Lung (tissue), 11 donors: ENCODE measurements at regions not wholly inside any gene's neighbourhood (a gene's known extent, or its start where the extent isn't known, plus 50 kb on each side); places are given as distances from the start of the nearest gene placed in this dataset.

Experiments used
- ATAC-seq: fragments of 200-7000 bp; cut with Tn5 transposase; one replicate; pipeline ENCODE4 v1.9.1; 2020; ENCODE audit warnings: moderate number of reproducible peaks; ENCODE audit not compliant: insufficient read depth, low FRiP score
- DNase-seq, 3 donors: peaks; one replicate each; pipeline ENCODE4 v3.0.0-alpha.2; 2013 to 2017
- H3K27ac ChIP-seq, 2 donors: one replicate each; pipeline ENCODE4 v1.5.1; 2013; ENCODE audit warnings: mild to moderate bottlenecking in 2 of 2, moderate library complexity in 2 of 2, control low read depth in 1 of 2, inconsistent platforms in 1 of 2, low read depth in 1 of 2, low read length in 1 of 2
- H3K27me3 ChIP-seq, 3 donors: one replicate each; pipeline ENCODE4 v1.5.1; 2013; ENCODE audit warnings: low read length in 2 of 3; ENCODE audit not compliant: control insufficient read depth in 3 of 3, insufficient read depth in 3 of 3
- H3K36me3 ChIP-seq, 4 donors: one replicate each; pipeline ENCODE4 v1.5.1; 2013; ENCODE audit warnings: low read length in 4 of 4, mild to moderate bottlenecking in 1 of 4, moderate library complexity in 1 of 4; ENCODE audit not compliant: control insufficient read depth in 4 of 4, insufficient read depth in 4 of 4
- H3K4me1 ChIP-seq, 5 donors: one replicate each; pipeline ENCODE4 v1.5.1; 2013; ENCODE audit warnings: low read length in 5 of 5, mild to moderate bottlenecking in 2 of 5, moderate library complexity in 1 of 5; ENCODE audit not compliant: control insufficient read depth in 5 of 5, insufficient read depth in 5 of 5
- H3K4me3 ChIP-seq: one replicate; pipeline ENCODE4 v1.5.1; 2013; ENCODE audit warnings: mild to moderate bottlenecking, control low read depth, moderate library complexity
- H3K9ac ChIP-seq, 2 donors: one replicate each; pipeline ENCODE4 v1.5.1; 2013; ENCODE audit warnings: low read length in 2 of 2, control low read depth in 1 of 2; ENCODE audit not compliant: insufficient read depth in 1 of 2
- H3K9me3 ChIP-seq, 4 donors: one replicate each; pipeline ENCODE4 v1.5.1; 2013; ENCODE audit warnings: low read length in 3 of 4, mild to moderate bottlenecking in 1 of 4, moderate library complexity in 1 of 4; ENCODE audit not compliant: control insufficient read depth in 4 of 4, insufficient read depth in 3 of 4
- WGBS, 2 donors: extraction: QIAGEN DNeasy Blood & Tissue Kit; methylation state at CpG; one replicate each; pipeline ENCODE4 v1.1.7; 2013; 5-methylcytosine and 5-hydroxymethylcytosine counted together
- TF ChIP-seq, protein P1 (sequence below): IDR thresholded peaks from 2 replicates; pipeline ENCODE4 v1.5.1; 2012; ENCODE audit warnings: mild to moderate bottlenecking; ENCODE audit errors: control extremely low read depth, extremely low read depth
- donor health status: control.
- donor health status: control.
- donor health status: Bipolar disorder and iron deficiency.
- donor health status: healthy.
- donor health status: DM: yes; HTN: yes; CAD: no.

GRCh38 chr4:156643826-156644225, 327.8 kb downstream of the PDGFC start:
- Histone ChIP-seq H3K27me3 (no peaks in the 10 kb centered on the region), H3K36me3 (no peaks in the 10 kb centered on the region), H3K9ac (no peak overlapping the region), H3K9me3 (no peaks in the 10 kb centered on the region), H3K4me3 (no peak overlapping the region), H3K4me1 (no peaks in the 10 kb centered on the region), H3K27ac (no peak overlapping the region)
- DNase-seq (no peak), ATAC-seq (no peak)
- TF ChIP-seq, protein P1, sequence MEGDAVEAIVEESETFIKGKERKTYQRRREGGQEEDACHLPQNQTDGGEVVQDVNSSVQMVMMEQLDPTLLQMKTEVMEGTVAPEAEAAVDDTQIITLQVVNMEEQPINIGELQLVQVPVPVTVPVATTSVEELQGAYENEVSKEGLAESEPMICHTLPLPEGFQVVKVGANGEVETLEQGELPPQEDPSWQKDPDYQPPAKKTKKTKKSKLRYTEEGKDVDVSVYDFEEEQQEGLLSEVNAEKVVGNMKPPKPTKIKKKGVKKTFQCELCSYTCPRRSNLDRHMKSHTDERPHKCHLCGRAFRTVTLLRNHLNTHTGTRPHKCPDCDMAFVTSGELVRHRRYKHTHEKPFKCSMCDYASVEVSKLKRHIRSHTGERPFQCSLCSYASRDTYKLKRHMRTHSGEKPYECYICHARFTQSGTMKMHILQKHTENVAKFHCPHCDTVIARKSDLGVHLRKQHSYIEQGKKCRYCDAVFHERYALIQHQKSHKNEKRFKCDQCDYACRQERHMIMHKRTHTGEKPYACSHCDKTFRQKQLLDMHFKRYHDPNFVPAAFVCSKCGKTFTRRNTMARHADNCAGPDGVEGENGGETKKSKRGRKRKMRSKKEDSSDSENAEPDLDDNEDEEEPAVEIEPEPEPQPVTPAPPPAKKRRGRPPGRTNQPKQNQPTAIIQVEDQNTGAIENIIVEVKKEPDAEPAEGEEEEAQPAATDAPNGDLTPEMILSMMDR, result no peak

DNA sequence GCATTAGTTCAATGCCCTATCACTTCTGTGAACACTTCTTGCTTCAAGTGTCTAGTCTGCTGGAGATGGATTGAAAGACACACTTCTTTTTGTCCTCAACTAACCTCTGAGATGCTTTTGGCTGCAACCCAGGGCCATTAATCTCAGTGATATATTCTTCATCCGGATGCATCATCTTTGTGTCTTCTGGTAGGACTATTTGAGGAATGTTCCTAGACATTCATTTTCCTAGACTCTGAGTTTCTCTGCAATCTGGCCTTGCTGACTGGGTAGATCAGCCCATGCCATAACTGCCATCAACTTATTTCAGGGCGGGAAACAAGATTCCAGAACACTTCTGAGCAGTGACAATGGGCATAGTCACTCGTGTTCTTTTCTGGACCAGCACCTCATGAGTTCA, 329.4 kb downstream of the PDGFC start:
- no peaks in the 10 kb centered on the region for H3K27me3 ChIP-seq
- H3K27ac ChIP-seq, result no peak overlapping the region
- no peaks in the 10 kb centered on the region for H3K36me3 ChIP-seq
- H3K9ac ChIP-seq, result no peak overlapping the region
- TF ChIP-seq, protein P1, result no peak
- H3K4me1 ChIP-seq, result peaks cover 0 to 5% (median 0%) of the 10 kb centered on the region in 5 donors
- H3K4me3 ChIP-seq, result no peak overlapping the region
- 81 to 90% methylated on average over 3 of the region's 3 CpGs for WGBS, 2 donors
- ATAC-seq (no peak), DNase-seq (no peak)
- no peaks in the 10 kb centered on the region for H3K9me3 ChIP-seq

GRCh38 chr4:156638925-156639605, 332.5 kb downstream of the PDGFC start:
- no peak for ATAC-seq
- 57 to 76% methylated on average over 4 of the region's 4 CpGs for WGBS, 2 donors
- H3K9ac ChIP-seq, result no peak overlapping the region

More at GRCh38 chr4:156638925-156639605, 332.5 kb downstream of the PDGFC start:
- H3K4me1 ChIP-seq, result peaks cover 0 to 9% (median 0%) of the 10 kb centered on the region in 5 donors
- no peaks in the 10 kb centered on the region for H3K36me3 ChIP-seq
- H3K27ac ChIP-seq, result no peak overlapping the region
- DNase-seq, result peak; percentile 58 to 74 (median 65)
- no peaks in the 10 kb centered on the region for H3K27me3 ChIP-seq
- no peaks in the 10 kb centered on the region for H3K9me3 ChIP-seq
- TF ChIP-seq, protein P1, result no peak
- H3K4me3 ChIP-seq, result no peak overlapping the region
